ENCODE measurements at regions not wholly inside any gene's neighbourhood (a gene's known extent, or its start where the extent isn't known, plus 50 kb on each side); places are given as distances from the start of the nearest gene placed in this dataset.

DNA sequence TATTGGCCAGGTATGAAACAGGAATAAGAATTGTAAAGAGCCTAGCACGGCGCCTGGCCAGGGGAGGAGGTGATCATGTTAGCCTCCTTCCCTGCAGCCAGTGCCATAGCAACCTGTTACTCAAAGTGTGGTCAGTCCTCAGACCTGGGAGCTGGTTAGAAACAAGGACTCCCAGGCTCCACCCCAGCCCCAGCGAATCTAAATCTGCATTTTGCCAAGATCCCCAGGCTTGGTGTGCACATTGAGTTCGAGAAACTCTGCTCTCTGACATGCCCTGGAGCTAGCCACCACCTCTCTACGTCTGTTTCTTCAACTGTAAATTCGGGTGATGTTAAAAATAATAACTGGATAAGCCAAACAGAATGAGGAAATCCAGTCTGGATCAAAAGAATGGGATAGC, 56.1 kb upstream of the ALX4 start:
- no peaks in the 10 kb centered on the region for H3K4me1 ChIP-seq (ENCODE audit: control insufficient read depth, insufficient read depth, low read length)
- H3K27me3 ChIP-seq (ENCODE audit: control insufficient read depth, insufficient read depth, low read length), result peaks cover 15% of the 10 kb centered on the region
- ChIA-PET CTCF (no interaction called here), POLR2A (no interaction called here)
- H3K9me3 ChIP-seq (ENCODE audit: control insufficient read depth, insufficient read depth, low read depth, low read length), result no peaks in the 10 kb centered on the region
- no peaks in the 10 kb centered on the region for H3K36me3 ChIP-seq (ENCODE audit: control insufficient read depth, insufficient read depth, low read length)
- no peak overlapping the region for H3K27ac ChIP-seq (ENCODE audit: low read length)
- no peak overlapping the region for H3K4me3 ChIP-seq (ENCODE audit: low read depth in 2 of 2, low read length in 2 of 2)
- ATAC-seq, result no peak
- DNase-seq (ENCODE audit: low read depth, low spot score), result no peak
- in situ Hi-C loops (cut with HindIII; ENCODE audit: low pct_unique_long_range_greater_than_20kb, low sequenced_read_pairs) (no loop called here), intact Hi-C loops (cut with micrococcal nuclease; ENCODE audit: unreplicated experiment) (no loop called here)
- TF ChIP-seq, protein P1, sequence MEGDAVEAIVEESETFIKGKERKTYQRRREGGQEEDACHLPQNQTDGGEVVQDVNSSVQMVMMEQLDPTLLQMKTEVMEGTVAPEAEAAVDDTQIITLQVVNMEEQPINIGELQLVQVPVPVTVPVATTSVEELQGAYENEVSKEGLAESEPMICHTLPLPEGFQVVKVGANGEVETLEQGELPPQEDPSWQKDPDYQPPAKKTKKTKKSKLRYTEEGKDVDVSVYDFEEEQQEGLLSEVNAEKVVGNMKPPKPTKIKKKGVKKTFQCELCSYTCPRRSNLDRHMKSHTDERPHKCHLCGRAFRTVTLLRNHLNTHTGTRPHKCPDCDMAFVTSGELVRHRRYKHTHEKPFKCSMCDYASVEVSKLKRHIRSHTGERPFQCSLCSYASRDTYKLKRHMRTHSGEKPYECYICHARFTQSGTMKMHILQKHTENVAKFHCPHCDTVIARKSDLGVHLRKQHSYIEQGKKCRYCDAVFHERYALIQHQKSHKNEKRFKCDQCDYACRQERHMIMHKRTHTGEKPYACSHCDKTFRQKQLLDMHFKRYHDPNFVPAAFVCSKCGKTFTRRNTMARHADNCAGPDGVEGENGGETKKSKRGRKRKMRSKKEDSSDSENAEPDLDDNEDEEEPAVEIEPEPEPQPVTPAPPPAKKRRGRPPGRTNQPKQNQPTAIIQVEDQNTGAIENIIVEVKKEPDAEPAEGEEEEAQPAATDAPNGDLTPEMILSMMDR (IDR thresholded peaks at IDR 0.05), result no peak
- TF ChIP-seq SIN3A (IDR thresholded peaks at IDR 0.05; ENCODE audit: borderline replicate concordance, insufficient read depth, low read depth, low read length) (no peak), POLR2AphosphoS5 (IDR thresholded peaks at IDR 0.05; ENCODE audit: low read depth, low read length) (no peak), TCF7L2 (IDR thresholded peaks at IDR 0.05; ENCODE audit: low read depth, low read length) (no peak)
- TF ChIP-seq, protein P2, sequence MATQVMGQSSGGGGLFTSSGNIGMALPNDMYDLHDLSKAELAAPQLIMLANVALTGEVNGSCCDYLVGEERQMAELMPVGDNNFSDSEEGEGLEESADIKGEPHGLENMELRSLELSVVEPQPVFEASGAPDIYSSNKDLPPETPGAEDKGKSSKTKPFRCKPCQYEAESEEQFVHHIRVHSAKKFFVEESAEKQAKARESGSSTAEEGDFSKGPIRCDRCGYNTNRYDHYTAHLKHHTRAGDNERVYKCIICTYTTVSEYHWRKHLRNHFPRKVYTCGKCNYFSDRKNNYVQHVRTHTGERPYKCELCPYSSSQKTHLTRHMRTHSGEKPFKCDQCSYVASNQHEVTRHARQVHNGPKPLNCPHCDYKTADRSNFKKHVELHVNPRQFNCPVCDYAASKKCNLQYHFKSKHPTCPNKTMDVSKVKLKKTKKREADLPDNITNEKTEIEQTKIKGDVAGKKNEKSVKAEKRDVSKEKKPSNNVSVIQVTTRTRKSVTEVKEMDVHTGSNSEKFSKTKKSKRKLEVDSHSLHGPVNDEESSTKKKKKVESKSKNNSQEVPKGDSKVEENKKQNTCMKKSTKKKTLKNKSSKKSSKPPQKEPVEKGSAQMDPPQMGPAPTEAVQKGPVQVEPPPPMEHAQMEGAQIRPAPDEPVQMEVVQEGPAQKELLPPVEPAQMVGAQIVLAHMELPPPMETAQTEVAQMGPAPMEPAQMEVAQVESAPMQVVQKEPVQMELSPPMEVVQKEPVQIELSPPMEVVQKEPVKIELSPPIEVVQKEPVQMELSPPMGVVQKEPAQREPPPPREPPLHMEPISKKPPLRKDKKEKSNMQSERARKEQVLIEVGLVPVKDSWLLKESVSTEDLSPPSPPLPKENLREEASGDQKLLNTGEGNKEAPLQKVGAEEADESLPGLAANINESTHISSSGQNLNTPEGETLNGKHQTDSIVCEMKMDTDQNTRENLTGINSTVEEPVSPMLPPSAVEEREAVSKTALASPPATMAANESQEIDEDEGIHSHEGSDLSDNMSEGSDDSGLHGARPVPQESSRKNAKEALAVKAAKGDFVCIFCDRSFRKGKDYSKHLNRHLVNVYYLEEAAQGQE (IDR thresholded peaks at IDR 0.05; ENCODE audit: insufficient read depth in 1 of 2, low read depth in 2 of 2, low read length in 1 of 2), result no peak
- no TSS peak for BruUV-seq (replicated peaks)

DNA sequence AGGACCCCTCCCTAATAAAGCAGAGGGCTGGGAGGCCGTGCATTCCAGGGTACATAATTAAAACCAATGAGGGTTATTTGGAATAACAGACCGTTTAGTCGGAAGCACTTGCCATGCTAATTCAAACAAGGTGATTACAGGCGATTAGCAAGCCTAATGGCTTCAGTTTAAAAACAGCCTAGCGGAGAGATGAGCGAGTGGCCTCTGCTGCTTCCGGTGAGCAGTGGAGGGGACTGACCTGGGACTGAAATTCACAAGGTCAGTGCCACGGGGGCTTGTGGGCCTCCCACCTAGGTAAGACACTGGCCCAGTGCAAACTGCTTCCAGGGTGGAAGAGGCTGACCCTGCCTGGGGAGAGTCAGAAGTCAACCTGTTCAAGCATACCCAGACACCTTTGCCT, 56.8 kb upstream of the ALX4 start:
- no peaks in the 10 kb centered on the region for H3K36me3 ChIP-seq (ENCODE audit: control insufficient read depth, insufficient read depth, low read length)
- ChIA-PET CTCF (no interaction called here), POLR2A (no interaction called here)
- in situ Hi-C loops (cut with HindIII; ENCODE audit: low pct_unique_long_range_greater_than_20kb, low sequenced_read_pairs), result no loop called here
- intact Hi-C loops (cut with micrococcal nuclease; ENCODE audit: unreplicated experiment), result no loop called here
- no peak for TF ChIP-seq TCF7L2 (IDR thresholded peaks at IDR 0.05; ENCODE audit: low read depth, low read length)
- TF ChIP-seq, protein P1 (IDR thresholded peaks at IDR 0.05), result no peak
- no peak for TF ChIP-seq POLR2AphosphoS5 (IDR thresholded peaks at IDR 0.05; ENCODE audit: low read depth, low read length)
- no peak for TF ChIP-seq SIN3A (IDR thresholded peaks at IDR 0.05; ENCODE audit: borderline replicate concordance, insufficient read depth, low read depth, low read length)
- TF ChIP-seq, protein P2 (IDR thresholded peaks at IDR 0.05; ENCODE audit: insufficient read depth in 1 of 2, low read depth in 2 of 2, low read length in 1 of 2), result no peak
- BruUV-seq (replicated peaks), result no TSS peak
- H3K27me3 ChIP-seq (ENCODE audit: control insufficient read depth, insufficient read depth, low read length), result peaks cover 13% of the 10 kb centered on the region
- ATAC-seq (no peak), DNase-seq (ENCODE audit: low read depth, low spot score) (no peak)
- no peak overlapping the region for H3K27ac ChIP-seq (ENCODE audit: low read length)
- H3K9me3 ChIP-seq (ENCODE audit: control insufficient read depth, insufficient read depth, low read depth, low read length), result no peaks in the 10 kb centered on the region
- H3K4me3 ChIP-seq (ENCODE audit: low read depth in 2 of 2, low read length in 2 of 2), result no peak overlapping the region
- no peaks in the 10 kb centered on the region for H3K4me1 ChIP-seq (ENCODE audit: control insufficient read depth, insufficient read depth, low read length)

Measured in Panc1 (cell line).